Pulmonary artery endothelial cell (primary cell): ENCODE measurements at regions not wholly inside any gene's neighbourhood (a gene's known extent, or its start where the extent isn't known, plus 50 kb on each side); places are given as distances from the start of the nearest gene placed in this dataset.

Experiments used
- DNase-seq: peaks from one replicate; pipeline ENCODE4 v3.0.0-alpha.2; 2011; ENCODE audit warnings: low read depth, low spot score

DNA sequence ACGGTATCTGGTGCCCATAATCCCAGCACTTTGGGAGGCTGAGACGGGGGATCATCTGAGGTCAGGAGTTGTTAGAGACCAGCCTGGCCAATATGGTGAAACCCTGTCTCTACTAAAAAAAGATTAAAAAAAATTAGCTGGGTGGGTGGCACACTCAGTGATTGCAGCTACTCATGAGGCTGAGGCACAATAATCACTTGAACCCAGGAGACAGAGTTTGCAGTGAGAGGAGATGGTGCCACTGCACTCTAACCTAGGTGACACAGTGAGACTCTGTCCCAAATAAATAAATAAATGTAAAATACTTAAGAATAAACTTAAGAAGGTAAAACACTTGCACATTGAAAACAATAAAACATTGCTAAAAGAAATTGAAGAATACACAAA lies 90.4 kb downstream of the ZNF280B start:
- DNase-seq, result no peak

DNA sequence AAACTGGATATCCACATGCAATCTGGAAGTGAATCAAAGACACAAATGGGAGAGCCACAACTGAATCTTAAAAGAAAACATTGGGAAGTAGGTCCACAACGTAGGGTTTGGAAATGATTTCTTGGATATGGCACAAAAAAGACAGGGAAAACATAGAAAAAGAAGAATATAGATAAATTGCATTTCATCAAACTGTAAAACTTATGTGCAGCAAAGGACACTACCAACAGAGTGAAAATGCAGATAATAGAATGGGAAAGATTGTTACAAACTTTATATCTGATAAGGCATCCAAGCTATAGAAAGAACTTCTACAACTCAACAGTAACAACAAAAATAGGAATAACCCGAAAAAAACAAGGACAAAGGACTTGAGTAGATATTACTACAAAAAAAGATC lies 89.6 kb downstream of the ZNF280B start:
- no peak for DNase-seq

DNA sequence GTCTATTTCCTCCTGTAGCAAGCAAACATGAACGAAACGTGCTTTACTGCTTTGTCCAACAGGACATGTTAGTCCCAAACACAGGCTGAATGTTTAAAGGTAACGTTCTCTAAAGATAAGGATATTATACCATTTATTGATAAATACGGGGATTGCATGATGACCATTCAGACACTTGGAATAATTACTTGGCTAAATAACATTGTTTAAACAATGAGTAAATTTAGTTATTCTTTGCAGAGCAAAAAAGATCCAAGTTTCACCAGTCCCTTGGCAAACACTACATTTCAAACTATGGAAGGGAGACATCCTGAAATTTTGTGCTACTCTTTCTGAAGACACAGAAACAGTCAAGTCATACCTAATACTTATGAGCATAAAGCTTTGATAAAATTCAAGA lies 88.0 kb downstream of the ZNF280B start:
- no peak for DNase-seq

DNA sequence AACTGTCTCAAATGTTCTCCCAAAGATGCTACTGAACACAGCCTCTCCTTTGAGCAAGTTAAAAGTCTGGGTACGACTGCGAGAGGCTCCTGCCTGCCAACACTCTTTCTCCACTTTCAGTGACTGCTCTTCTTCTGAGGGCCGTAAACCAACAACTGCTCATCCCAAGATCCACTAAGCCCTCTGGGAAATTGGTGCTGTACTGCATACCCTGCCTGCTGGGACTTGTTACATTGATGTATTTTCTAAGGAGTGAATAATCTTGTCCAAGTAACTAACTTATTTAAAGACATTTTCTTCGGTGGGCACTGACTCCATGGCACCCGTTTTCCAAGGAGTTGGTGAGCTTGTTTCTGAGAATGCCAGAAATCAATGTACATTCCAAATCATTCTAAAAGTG lies 87.2 kb downstream of the ZNF280B start:
- no peak for DNase-seq

DNA sequence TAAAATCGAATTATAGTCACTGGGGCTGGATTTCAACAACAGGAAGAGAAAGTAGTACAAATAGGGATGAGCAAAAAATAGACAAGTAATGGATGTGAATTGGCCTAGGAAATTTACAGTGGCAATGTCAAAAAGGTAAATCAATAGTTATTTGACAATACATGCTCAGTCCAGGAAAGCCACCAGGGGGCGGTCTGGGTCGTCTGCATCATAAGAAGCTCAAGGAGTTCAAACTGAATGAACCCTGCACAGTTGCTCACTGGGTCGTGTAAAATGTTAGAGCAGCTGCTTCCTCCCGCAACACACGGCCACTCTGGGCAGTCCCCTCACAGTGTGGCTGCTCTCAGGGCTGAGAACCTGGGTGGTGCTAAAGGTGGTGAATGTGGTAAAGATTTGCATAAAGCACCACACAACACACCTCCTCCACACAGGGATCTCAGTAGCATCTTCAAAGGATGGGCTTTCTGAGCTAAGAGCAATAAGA lies 85.9 kb downstream of the ZNF280B start:
- peak; percentile 11 for DNase-seq

DNA sequence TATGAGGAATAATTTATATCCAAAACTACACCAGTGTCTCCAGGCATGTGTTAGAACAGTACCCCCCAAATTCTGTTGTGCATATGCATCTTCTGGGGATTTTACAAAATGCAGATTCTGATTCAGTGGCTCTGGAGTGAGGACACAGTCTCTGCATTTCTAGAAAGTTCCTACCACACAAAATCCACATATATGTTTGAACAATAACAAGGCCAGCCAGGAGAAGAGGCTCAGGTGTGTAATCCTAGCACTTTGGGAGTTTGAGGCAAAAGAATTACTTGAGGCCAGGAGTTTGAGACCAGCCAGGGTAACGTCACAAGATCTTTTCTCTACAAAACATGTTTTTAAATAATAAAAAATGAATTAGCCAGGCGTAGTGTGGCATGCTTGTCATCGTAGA lies 84.9 kb downstream of the ZNF280B start:
- no peak for DNase-seq

DNA sequence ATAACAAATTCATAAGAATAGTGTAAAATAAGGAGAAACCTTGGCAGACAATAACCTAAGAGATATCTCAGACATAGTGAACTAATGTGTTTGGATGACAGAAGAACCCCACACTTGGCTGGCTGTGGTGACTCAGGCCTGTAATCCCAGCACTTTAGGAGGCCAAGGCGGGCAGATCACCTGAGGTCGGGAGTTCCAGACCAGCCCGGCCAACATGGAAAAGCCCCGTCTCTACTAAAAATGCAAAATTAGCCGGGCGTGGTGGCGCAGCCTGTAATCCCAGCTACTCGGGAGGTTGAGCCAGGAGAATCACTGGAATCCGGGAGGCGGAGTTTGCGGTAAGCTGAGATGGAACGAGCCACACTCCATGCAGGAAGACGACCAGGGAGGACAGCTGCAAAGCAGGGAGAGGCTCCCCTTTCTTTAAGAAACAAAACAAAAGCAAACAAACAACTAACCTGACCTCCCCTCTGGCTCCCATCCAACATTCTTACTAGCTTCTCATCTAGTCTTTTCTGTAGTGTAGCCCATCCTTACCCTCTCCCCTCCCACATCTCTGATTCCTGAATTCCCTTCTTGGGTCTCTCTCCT lies 84.2 kb downstream of the ZNF280B start:
- no peak for DNase-seq

DNA sequence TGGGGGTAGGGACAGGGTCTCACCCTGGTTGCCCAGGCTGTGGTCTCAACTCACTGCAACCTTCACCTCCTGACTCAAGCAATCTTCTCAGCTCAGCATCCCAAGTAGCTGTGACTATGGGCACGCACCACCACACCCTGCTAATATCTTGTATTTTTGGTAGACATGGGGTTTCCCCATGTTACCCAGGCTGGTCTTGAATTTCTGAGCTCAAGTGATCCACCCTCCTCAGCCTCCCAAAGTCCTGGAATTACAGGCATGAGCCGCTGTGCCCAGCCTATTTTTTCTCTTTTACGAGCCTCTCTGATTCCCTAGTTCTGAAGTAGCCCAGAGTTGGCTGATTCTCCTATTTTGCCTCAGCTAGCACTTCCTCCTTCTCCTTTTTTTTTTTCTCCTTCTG lies 83.6 kb downstream of the ZNF280B start:
- DNase-seq, result no peak

DNA sequence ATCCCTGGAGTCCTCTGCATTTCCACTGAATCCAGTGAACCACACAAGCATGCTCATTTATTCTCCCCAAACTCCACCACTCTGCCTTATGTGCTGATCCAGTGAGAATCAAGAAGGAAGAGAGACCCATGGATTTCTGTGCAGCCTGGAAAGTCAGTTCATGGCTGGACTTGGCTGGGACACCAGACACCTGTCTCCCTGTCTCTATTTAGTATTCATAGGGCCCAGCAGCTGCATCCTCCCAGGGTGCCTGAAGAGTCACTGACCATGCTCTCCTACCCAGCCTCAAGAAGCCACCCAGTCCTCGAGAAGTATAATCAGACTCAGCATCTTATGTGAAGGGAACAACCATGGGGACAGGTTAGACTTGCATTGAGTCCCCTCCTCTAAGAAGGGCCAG lies 83.2 kb downstream of the ZNF280B start:
- DNase-seq, result no peak

DNA sequence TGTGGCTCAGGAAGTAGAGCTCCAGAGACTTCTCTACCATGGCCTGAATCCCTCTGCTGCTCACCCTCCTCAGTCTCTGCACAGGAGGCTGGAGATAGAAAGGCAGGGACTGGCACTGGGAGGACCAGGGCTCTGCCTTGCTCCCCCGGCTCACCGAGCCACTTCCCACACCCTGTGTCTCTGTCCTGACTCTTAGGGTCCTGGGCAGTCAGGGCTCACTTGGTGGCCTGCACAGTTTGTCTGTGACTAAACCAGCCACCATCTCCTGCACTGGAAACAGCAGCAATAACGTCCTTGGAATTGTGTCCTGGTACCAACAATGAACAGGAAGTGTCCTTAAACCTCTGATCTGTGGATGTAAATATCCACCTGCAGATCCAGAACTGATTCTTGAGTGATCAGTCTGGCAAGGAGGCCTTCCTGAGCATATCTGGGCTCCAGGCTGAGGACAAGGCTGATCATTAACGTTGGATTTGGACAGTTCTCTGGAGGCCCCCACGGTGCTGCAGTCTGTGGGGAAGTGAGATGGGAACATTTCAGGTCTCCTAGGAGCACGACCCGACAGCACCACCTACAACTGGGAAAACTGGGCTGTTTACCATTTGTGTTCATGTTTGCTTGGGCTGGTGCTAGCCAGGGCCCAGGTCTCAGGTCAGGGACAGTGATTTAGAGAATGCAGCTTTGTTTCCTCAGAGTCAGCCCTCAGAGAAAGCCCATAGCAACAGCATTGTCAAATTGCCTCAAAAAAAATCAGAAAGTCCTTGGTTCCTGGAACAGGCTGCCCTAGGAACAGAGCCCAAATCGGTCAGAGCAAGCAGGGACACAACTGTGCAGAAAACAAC lies 82.5 kb downstream of the ZNF280B start:
- DNase-seq, result no peak

DNA sequence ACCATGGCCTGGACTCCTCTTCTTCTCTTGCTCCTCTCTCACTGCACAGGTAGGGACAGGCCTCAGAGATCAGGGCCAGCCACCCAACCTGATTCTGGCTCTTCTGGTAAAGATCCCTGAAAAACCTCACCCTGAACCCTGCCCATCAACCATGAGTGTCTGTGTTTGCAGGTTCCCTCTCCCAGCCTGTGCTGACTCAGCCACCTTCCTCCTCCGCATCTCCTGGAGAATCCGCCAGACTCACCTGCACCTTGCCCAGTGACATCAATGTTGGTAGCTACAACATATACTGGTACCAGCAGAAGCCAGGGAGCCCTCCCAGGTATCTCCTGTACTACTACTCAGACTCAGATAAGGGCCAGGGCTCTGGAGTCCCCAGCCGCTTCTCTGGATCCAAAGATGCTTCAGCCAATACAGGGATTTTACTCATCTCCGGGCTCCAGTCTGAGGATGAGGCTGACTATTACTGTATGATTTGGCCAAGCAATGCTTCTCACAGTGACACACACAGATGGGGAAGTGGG lies 80.9 kb downstream of the ZNF280B start:
- DNase-seq, result no peak

DNA sequence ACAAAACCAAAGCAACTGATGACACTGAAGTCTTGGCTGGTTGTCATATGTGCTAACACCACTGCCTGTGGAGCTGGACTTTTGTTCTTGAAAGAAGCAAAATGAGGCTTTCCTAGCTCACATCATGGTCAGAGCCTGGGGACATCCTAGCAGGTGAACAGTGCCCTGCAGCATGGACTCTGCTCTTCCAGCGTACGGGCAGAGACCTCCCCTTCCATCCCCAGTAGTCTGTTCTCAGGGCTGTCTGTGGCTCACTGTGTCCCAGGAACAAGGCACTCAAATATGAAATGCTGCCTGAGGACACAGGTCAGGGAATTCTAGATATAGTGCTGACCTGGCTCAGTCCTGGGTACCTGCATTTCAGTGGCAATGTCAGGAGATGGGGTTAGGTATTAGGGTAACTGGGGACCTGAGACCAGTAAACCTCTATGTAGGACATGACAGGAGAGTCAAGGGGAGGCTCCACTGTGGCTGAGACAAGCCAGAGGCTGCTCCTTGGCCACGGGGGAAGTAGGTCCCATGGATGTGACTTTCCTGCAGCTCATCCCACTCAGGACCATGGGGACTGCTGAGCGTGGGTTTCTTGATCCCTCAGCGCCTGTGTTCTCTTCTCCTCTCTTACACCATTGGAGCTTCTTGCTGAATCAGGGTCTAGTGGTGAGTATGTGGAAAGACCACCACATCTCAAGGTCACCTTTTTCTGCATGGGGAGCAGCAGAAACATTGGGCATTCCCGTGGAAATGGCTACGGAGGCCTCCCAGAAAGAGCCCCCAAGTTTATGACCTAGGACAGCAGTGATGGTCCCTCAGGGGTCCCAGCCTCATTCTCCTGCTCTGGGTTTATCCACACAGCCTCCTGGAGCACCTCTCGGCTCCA lies 80.1 kb downstream of the ZNF280B start:
- no peak for DNase-seq

DNA sequence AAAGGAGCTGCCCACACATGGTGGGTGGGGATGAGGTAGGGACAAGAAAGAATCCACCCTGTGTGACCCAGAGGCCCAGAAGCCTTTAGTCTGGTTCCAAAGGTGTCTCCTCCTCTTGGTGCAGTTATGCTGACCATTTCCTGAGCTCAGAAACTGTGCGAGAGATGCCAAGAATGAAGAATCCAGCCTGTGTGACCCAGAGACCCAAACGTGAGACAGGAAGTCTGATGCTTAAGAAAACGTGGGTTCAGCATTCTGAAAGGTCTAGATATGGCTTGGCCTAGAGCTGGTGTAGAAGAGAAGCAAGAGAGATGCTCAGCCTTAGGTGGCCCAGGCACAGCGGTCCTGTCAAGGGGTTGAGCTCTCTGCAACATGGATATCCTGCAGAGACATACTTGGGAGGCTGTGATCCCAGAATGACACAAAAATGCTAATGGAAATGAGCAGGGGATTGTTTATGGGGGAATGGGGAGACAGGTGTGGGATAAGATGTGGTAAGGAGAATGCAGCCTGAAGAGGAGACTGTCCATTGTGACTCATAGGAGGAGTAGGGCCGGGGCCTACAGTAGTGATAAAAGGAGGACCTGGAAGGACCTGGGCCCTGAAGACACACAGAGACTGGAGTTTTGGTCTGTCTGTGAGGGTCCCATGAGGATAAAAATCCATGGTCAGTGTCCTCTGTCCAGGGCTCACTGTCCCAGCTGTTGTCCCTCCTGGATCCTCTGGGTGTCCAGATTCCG lies 79.0 kb downstream of the ZNF280B start:
- no peak for DNase-seq

DNA sequence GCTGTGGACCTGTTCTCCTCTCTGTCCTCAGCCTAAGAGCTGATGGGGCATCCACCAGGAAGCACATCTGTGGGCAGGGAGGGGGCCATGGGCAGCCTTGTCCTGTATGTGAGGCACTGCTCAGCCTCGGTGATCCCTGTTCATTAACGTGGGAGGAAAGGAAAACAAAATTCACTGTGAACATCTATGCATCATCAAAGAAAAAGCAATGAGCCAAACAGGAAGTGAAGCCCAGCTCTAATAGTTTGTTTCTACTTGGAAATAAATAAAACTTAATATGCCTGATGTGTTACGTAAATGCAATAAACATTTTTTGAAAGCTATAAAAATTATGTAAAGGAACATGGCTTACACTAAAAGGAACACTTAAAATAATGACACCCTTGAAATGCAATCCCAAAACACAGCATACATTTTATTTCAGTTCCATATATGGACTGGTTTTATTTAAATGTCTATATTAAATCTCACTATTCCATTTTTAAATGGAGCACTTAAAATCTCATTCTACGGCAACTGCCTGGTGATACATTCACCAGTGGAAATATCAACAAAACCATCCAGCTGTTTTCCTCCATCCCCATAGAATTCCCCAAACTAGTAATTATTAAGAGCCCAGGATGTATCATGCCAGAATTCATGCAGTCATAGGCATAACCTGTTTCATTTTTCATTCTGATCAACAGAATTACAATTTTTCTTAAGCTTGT lies 78.3 kb downstream of the ZNF280B start:
- DNase-seq, result no peak

DNA sequence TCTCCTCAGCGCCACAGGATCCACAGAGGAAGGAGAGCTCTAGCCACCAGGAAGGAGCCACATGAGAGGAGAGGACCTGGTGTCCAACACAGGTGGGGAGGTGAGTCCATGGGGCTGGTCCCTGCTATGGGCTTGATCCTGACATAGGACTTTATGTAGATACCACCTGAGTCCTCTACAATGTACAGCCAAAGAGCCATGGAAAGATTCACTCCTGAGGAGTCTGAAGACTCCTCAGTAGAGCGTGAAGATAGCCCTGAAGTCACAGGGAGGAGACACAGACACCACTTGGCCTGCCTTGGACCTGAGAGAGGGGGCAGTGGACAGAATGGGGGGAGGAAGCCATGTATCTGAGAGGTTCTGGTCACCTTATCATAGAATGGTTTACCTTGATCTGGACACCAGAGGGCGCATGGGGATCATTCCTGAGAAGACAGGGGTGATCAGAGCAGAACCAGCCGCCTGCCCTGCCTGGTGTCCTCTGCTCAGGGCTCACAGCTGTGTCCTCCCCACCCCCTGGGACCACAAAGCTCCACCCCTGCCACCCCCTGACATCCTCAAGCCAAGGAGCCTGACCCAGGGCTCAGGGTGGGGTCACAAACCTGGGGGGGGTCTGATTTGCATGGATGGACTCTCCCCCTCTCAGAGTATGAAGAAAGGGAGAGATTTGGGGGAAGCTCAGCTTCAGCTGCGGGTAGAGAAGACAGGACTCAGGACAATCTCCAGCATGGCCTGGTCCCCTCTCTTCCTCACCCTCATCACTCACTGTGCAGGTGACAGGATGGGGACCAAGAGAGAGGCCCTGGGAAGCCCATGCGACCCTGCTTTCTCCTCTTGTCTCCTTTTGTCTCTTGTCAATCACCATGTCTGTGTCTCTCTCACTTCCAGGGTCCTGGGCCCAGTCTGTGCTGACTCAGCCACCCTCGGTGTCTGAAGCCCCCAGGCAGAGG lies 77.0 kb downstream of the ZNF280B start:
- DNase-seq, result no peak

DNA sequence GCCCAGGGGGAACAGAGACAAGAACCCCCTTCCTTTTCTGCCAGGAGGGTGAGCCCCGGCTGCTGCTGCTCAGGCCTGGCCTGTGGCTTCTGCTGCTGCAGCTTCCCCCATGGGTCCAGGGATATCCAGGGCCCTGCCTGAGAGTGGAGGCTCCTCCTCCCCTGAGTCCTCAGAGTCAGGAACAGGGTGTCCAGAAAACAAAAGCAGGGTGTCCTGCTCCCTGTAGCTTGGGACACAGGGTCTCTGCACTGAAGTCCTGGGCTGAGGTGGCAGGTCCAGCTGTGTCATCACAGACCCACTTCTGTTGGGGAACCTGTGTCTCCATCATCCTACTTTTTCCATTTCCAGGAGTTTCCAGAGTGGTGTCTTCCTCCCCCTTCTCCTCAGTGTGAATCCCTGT lies 76.1 kb downstream of the ZNF280B start:
- DNase-seq, result no peak

DNA sequence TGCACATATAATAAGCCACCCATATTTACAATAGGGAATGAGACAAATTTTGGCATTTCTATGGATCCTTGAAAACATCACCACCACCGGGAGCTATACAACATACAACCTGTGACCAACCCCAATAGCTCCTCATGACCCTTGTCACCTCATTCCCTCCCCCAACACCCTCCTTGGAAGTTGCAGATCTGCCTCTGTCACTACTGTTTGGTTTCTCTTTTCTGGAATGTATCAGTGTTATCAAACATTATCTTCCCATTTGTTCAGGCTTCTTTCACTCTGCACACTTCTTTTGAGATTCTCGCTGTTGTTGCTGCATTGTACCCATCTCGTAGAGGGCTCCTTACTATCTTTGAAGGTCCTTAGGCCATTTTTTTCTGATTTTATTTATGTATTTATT lies 75.6 kb downstream of the ZNF280B start:
- DNase-seq, result no peak

DNA sequence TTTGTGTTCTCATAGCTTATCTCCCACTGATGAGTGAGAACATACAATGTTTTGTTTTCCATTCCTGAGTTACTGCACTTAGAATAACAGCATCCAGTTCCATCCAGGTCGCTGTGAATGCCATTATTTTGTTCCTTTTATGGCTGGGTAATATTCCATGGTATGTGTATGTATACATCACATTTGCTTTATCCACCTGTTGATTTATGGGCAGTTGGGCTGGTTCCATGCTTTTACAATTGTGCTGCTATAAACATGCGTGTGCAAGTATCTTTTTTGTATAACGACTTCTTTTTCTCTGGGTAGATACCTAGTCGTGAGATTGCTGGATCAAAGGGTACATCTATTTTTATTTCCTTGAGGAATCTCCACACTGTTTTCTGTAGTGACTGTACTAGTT lies 74.8 kb downstream of the ZNF280B start:
- DNase-seq, result no peak
